DMS153 treated with DMSO at 0.1 percent for 48 hours (cell line): ENCODE measurements at regions not wholly inside any gene's neighbourhood (a gene's known extent, or its start where the extent isn't known, plus 50 kb on each side); places are given as distances from the start of the nearest gene placed in this dataset.

Experiments
- DNase-seq: peaks from one replicate; lab custom pipeline; 2025; ENCODE audit not compliant: unreplicated experiment; lab: John Stamatoyannopoulos, UW

DNA sequence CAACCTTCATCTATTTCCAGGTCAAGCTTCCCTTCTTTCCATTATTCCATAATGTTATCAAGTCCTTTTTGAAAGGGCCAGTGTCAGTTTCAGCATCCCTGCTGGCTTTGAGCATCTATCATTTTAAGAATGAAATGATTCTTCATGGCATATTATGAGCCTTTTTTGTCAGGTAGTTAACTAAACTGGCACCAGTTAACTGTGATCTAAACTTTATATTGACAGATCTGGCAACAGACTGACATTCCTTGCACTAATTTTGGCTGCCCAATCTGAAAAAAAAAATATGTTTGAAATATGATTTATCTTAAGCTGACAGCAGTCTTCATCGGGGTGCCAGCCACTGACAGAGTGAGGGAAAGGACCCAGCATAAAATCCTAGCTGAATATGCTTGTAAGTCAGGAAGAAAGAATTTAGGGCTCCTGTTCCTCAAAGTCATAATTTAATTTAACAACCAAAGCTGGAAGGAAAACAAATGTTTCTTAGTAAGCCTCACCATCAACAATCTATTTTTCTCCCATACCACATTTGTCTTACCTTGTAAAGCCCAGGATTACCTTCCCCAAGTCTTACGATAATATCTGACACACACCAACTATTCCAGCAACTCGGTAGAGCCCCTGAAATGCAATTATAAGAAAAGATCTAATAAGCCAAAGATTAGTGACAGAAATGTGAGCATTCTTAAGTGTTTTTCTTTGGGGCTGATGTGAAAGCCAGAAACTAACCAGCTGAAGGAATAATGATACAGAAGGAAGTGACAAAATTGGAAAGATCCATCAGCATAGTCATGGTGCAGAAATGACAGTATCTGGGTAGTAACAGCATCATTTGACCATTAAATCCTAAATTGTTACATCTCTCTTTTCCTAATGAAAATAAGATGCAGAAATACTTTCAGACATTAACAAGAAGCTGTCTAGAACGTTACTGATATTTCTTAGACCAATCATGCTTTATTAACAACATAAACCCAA, 228.1 kb downstream of the RBM43 start:
- DNase-seq, result no peak

DNA sequence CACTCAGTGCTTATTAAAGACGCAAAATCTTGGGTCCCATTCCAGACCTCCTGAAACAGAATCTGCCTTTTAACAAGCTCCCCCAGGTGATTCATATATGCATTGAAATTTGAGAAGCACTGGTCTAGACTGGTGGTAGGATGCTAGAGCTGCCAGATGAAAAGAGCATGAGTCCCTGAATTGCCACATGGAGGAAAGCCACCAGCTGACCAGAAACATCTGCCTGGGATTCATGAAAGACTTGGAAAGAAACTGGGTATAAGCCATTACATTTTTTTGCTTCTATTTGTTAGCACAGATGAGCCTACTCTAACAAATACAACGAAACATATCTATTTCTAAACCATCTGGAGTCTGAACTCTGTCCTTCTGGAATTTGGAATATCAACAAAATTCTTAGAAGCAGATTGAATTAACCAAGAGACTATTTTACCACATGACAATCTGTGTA, 228.9 kb downstream of the RBM43 start:
- no peak for DNase-seq

DNA sequence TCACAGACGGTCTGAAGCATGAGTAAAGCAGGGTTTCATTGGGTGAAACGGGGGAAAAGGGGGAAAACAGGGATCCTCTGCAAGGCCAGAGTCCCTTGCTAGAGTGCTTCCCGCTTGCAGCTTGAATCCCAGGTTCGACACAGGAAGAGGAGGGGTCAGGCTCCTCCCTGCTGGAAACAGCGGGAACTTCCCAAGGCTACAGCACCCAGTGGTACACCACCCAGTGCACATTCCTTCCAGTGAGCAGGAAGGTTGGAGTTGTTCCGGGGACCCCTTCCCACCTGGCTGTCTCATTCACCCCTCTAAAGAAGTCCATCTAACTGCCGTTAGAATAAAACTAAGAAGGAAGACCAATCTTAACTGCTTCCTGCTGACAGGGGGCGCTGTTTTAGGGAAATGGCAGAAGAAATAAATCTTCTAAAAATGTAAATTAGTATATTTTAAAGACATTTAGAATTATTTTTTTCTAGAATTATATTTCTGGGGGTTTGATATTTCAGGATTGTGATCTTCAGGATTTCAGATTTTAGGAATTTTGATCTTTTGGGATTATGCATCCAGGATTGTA, 230.9 kb downstream of the RBM43 start:
- DNase-seq, result no peak

DNA sequence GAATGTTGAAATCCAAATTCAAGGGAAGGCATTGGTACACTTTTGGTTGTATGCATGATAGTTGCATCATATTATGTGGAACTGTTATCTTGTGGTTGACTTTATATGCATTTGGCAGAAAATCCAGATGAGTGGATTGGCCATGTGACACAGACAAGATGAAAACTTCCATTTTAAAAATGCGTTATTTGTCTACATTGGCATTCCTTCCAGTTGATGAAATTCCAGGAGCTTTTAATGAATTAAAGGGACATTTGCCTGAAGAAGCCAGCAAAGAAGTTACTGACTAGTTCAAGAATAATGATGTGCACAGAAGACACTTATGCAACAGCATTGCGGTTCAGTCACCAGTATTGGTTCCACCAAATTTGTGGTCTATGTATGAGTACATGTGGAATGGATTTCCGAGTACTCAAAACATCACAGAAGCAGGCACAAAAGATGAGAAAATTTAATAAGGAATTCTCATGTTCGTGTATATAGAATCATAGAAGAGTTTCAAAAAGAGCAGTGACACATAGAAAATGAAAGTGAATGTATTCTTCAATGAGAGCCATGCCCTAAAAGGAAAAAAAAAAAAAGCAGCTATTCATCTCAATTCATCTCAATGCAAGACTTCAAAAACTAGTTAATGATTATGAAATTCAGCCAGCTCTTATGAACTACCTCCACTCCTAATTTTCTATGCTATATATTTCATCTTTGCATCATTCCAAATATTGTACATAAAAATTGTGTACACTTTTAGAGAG, 232.1 kb downstream of the RBM43 start:
- DNase-seq, result no peak

DNA sequence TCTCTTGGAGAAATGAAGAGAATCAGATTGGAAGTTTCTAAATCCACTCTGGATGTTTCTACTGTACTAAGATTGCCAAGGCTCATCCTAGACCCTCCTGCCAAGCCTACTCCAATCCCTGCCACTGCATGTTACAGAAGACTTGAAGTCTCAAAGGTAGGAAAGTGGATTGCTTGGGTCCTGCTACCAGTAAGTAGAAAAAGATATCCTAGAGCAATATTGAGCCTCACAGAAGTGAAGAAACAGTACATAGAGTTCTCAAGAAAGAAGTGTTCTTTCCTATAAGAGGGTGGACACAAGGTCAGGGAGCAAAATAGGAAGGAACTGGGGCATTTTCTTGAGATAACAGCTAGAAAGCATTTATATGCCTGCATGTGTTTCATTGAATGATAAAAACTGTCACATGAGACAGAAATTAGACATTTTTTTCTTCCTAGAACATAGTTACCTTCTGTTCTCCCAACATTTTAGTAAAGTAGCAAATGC, 232.9 kb downstream of the RBM43 start:
- no peak for DNase-seq

DNA sequence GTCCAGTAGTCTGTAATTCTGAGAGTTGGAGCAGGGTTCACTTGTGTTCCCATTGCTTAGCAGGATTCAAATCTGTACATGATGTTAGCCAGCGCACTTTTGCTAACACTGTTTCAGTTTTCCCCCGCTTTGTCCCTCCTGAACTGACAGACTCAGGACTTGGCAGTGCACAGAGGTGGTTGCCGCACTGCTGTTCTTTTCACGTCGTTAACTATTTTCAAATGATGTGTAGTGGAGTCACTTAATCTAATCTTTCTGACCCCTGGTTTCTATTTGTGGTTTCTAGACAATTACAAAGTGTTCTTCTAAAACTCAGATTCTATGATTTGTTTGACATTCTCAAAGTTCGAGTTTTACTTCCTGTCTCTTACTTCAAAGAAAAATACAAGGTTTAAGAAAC, 234.5 kb downstream of the RBM43 start:
- no peak for DNase-seq

DNA sequence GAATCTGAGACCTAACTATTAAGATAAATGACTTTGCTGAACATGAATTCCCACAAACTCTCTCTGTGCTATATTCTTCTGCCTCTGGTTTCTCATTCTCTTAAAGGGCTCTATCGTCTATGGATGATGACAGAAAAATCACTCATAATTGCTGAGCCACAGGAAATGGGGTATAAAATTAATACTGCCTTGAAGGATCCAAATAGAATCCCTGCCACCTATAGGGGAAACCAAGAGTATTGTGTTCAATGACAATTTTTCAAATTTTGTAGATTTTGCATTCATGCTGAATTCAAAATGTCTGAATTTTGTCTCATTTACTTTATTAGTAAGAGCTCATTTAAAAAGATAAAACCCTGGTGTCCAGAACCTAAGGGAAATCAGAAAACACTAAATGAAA, 235.8 kb downstream of the RBM43 start:
- no peak for DNase-seq

DNA sequence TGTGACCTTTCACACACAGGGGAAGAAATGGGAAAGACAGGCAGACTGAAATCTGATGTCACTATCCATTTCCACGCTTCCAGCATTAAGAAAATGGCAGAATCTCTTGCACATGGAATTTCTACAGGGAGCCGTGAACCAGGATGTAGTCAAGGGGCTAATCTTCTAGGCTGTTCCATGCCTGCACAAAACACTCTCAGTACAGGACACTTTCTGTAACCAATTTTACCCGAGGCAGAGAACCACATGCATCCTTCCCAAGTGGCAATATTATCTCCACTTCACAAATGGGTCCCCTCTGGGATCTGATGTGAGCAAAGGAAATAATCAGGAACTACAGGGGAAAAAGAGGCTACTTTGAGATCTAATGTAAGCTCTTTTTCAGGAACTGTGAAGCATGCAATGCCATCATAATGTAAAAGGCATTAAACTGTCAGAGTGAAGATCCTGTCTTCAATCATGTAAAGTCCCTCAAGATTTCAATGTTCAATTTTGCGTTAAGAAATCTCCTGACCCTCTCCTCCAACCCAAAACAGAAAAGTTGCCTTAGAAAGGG, 236.9 kb downstream of the RBM43 start:
- no peak for DNase-seq

DNA sequence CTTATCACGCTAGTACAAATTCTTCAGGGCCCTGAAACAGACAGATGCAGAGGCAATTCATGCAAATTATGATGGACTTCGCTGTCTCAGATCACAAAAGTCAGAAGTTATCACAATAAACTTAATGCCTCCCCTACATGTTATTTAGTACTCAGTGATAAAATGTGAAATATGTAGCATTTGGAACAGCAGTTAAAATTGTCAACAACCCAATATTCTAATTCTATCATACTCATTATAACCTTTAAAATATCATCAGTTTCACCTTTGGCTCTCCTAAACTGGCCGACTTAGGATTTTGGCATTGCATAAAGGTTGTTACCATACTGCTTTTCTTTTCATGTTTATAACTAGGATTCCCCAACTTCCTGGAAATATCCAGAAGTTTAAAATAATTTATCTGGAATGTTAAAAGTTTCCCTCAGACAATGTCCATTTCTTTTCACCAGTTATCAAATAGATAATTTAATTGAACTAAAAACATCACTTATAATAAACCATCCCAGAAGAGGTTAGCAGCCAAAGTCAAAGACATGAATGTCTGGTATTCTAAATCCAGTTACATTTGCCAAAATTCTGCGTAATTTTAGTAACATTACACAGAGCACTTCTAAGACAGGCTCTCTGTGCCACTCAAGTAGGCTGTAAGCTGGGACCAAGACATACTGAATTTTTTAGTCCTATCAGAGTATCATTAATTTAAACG, 239.8 kb downstream of the RBM43 start:
- no peak for DNase-seq

DNA sequence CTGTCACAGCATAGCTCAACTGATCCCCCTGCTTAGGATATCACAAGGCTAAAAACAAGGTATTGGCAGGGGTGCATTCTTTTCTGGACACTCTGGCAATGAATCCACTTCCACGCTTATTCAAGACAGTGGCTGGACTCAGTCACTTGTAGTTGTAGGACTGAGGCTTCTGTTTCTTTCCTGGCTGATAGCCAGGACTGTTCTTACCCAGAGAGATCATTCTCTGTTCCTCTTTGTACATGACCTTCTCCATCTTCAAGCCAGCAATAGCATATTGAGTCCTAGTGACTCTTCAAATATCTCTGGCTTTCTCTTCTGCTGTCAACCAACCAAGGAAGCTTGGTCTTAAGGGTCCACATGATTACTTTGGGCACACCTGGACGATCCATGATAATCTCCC, 241.3 kb downstream of the RBM43 start:
- no peak for DNase-seq

DNA sequence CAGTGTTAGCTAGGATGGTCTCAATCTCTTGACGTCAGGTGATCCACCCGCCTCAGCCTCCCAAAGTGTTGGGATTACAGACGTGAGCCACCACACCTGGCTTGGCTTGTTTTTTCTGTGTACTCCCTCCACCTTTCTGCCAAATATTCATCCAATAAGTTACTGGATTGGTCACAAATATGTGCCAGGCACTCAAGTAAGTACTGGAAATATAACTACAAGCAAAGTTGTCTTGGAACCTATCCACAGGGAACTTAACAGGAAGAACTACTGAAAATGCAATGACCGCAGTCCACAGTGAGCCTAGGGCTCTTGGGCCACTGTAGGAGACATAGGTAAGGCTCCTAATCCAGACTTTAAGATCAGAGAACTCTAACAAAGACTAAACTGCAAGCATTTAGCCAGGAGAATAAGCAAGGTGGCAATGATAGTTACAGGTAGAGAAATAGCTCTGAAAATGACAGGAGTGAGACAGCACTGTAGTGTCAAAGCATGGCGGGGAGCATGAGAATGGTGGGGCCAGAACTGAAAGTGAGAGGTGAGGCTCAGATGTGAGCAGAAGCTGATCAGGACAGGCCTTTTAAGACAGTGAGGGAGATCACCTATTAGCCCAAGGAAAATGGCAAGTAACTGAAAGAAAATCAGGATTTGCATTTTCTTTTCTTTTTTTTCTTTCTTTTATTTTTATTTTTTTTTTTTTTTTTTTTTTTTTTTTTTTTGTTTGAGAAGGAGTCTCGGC, 252.1 kb downstream of the RBM43 start:
- no peak for DNase-seq

DNA sequence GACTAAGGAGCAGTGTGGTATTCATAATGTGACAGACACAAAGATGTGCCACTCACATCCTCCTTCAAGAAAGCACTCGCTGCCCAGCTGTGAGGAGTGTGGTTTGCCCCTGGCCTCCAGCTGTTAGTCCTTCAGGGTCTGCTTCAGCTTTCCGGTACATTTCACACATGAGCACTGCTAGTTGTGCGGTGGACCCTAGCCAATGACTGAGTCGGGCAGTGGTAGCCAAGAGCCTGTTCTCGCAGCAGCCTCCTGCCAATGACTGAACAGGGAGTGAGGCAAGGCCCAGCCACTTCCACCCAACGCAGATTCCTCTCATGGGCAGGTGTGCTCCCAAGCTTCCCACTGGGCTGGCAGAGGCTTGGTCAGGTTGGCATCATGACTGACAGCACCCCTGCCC, 254.3 kb downstream of the RBM43 start:
- no peak for DNase-seq

DNA sequence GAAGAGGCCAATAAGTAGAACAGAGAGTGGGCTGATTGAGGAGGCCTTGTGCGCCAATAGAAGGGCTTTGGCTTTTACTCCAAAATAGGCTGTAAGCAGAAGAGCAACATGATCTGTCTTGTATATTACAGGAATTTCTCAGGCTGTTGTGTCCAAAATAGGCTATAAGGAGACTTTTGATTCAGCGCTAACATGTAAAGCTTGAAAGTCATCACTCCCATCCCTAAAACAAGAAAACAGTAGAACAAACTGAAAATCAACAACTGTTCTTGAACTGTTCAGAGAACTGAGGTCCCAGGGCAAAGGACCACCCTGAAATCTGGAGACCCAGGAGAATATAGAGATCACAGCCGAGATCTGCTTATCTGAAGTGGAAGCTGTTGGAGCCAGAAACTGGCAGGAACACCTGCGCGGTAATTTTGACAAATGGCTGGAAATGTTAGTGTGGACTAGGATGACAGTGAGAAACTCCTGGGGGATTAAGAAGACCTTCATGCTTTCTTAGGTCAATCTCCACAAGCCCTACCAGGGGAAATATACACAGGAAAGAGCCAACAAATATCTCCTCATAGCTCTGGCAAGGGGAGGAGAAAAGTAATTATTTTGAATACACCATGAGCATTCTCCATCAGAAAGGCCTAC, 258.6 kb downstream of the RBM43 start:
- DNase-seq, result no peak

DNA sequence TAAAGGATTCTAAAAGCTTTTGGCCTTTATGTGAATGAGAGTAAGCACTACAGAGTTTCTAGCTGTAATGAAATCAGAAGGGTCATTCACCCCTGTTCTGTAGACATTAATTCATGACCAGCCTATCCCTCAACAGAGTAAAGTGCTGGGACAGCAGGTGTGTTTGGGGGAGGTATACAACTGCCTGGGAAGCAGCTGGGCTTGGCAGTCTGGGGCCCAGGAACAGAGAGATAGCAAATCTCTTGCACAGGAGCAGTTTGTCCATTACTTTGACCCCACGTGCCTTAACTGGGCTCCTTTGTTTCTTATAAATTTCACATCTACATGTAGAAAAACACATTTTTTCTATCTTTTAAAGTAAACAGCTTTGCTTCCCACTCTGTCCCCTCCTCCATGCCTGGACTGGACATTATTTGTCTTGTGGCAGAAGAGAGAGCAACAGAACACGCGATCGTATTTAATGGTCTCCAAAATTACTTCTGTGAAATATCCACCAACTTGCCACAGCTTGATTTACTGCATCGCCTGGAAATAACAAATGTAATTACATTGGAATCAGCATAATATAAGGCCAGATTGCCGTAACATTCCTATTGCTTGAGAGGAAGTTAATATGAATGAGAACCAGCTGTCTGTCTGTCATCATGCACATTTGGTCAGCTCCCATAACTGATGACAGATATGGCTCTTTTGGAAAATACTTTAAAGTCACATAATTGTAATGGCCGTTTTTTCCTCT, 263.8 kb downstream of the RBM43 start:
- no peak for DNase-seq

DNA sequence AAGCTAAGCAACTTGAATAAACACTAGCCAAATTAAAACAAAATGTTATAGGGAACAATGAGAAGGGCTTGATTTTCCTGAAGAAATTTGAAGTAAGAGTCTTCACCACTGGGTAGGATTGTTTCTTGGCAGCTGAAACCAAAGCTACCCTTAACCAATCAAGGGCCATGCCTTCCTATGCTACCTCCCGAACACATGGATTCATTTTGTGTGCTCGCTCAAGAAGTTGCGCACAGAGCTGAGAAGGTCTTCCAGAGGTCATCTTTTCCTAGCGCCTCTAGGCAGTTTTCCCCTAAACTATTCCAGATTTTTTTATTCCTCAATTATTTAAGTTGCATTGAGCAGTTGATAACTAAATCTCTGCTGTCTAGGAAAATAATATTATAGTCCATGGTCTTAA, 264.6 kb downstream of the RBM43 start:
- DNase-seq, result no peak

DNA sequence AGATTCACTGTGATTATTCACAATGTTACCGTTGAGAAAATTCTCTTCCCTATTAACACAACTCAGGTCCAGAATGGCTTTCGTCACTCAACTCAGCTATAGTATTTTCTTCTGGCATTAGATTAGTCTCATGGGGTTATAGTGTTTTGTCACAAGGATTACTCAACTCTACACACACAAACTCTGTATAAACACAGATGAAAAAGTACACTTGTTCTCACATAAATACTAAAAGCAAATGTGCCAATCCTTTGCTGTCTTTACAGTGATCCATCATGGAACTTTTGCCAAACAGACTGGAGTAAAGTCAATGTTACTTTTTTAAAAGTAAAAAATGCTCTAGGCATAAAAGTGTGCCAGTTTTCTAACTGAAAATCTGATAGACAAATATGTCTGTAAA, 267.6 kb downstream of the RBM43 start:
- no peak for DNase-seq

DNA sequence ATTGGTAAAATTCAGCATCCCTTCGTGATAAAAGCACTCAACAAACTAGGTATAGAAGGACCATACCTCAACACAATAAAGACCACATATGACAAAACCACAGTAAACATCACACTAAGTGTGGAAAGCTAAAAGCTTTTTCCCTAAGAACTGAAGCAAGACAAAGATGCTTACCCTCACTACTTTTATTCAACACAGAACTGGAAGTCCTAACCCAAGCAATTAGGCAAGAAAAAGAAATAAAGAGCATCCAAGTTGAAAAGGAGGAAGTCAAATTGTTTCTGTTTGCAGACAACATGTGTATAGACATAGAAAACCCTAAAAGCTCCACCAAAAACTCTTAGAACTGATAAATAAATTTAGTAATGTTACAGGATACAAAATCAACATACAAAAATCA, 271.7 kb downstream of the RBM43 start:
- DNase-seq, result no peak

DNA sequence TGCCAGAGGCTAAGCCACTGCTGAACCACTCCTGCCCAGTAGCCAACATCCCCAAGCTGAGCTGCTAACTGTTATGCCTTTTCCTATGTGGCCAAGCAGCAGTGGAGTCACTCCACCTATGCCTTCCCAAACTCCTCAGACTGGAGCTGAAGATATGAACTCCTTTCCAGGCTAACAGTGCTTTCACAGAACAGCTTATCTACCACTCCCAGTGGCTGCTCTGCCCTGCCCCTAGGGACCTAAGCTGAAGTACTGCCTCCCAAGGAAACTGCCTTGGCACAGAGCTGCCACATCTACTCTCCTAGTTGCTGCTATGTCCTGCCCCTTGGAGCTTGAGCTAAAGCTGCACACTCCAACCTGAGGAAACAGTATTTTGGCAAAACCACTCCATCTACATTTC, 275.9 kb downstream of the RBM43 start:
- DNase-seq, result no peak
